ENCODE measurements at regions not wholly inside any gene's neighbourhood (a gene's known extent, or its start where the extent isn't known, plus 50 kb on each side); places are given as distances from the start of the nearest gene placed in this dataset.

- CTCF ChIA-PET, result no interaction called here
- Histone ChIP-seq H3K9me1 (ENCODE audit: insufficient read depth, low read length) (peaks cover 9% of the 10 kb centered on the region), H3K56ac (ENCODE audit: extremely low read depth, insufficient read depth, low read length) (no peak overlapping the region), H3K4me3 (ENCODE audit: insufficient read depth, low read depth, low read length) (no peak overlapping the region), H3K27me3 (ENCODE audit: control insufficient read depth, insufficient read depth, low read length) (peaks cover 1% of the 10 kb centered on the region; the same call in 1 of the 2 replicates), H4K8ac (ENCODE audit: low read depth in 2 of 2, low read length in 2 of 2) (no peak overlapping the region), H4K91ac (ENCODE audit: insufficient read depth, low read depth, low read length) (no peak overlapping the region), H2BK20ac (ENCODE audit: low read depth, low read length) (no peak overlapping the region), H3K27ac (ENCODE audit: insufficient read depth, low read length) (no peak overlapping the region), H2AFZ (replicated peaks; ENCODE audit: low read length, poor library complexity) (no peak overlapping the region), H4K5ac (ENCODE audit: low read depth, low read length) (no peak overlapping the region), H3K18ac (ENCODE audit: low read depth, low read length) (no peak overlapping the region), H3K9me3 (ENCODE audit: control insufficient read depth, insufficient read depth, low read length) (no peaks in the 10 kb centered on the region), H3K36me3 (ENCODE audit: control insufficient read depth, insufficient read depth, low read length) (no peaks in the 10 kb centered on the region), H4K20me1 (ENCODE audit: insufficient read depth, low read length) (no peaks in the 10 kb centered on the region), H2AK5ac (ENCODE audit: low read depth, low read length) (no peak overlapping the region), H3K9ac (ENCODE audit: low read depth, low read length) (no peak overlapping the region), H3K4me1 (ENCODE audit: control insufficient read depth, insufficient read depth, low read length) (peaks cover 7% of the 10 kb centered on the region; the same call in 1 of the 2 replicates), H3K14ac (replicated peaks; ENCODE audit: low read depth, low read length) (no peak overlapping the region), H2BK5ac (ENCODE audit: low read depth, low read length, poor library complexity, severe bottlenecking) (no peak overlapping the region), H3K4ac (ENCODE audit: low read depth, low read length) (no peak overlapping the region), H3K4me2 (ENCODE audit: low read depth, low read length) (no peak overlapping the region), H2BK15ac (ENCODE audit: low read depth, low read length) (no peak overlapping the region), H2BK120ac (ENCODE audit: low read depth, low read length) (no peak overlapping the region), H3K79me1 (ENCODE audit: low read depth in 1 of 2, low read length in 2 of 2) (0 out of 4 replicates have a peak, but pooled peaks cover 0 to 4% of the 10 kb centered on the region in 2 experiments), H2AK9ac (replicated peaks; ENCODE audit: low read depth, low read length, poor library complexity) (no peak overlapping the region), H3K23ac (ENCODE audit: low read depth, low read length) (no peak overlapping the region)
- WGBS, 2 experiments (ENCODE audit: extremely low coverage in 2 of 2, insufficient read length in 1 of 2), result no CpG with 5 or more reads among the region's 5 CpGs
- POLR2A ChIA-PET (ENCODE audit: unreplicated experiment), result no interaction called here
- DNase-seq, result no peak
- dilution Hi-C loops (cut with HindIII; ENCODE audit: low sequenced_read_pairs, unreplicated experiment) (no loop called here), in situ Hi-C loops (cut with MboI; ENCODE audit: low sequenced_read_pairs) (no loop called here), intact Hi-C loops (cut with micrococcal nuclease) (no loop called here)
- ATAC-seq (ENCODE audit: low read depth), result no peak
- no TSS peak for BruUV-seq (replicated peaks)
- TF ChIP-seq RCOR1 (IDR thresholded peaks at IDR 0.05; ENCODE audit: insufficient replicate concordance, low read length) (no peak), POLR2A (IDR thresholded peaks at IDR 0.05; ENCODE audit: low read depth, low read length) (no peak), RAD21 (IDR thresholded peaks at IDR 0.05; ENCODE audit: low read length) (no peak), CTCF (conservative IDR thresholded peaks at IDR 0.05; ENCODE audit: low read depth, low read length) (no peak), MAZ (IDR thresholded peaks at IDR 0.05; ENCODE audit: borderline replicate concordance, low read depth, low read length) (no peak), BHLHE40 (IDR thresholded peaks at IDR 0.05; ENCODE audit: low read depth, low read length) (no peak), CEBPB (IDR thresholded peaks at IDR 0.05; ENCODE audit: low read depth, low read length) (no peak), SMC3 (IDR thresholded peaks at IDR 0.05; ENCODE audit: low read depth, low read length) (no peak), FOS (IDR thresholded peaks at IDR 0.05; ENCODE audit: low read depth, low read length) (no peak), MAFK (IDR thresholded peaks at IDR 0.05; ENCODE audit: low read depth, low read length) (no peak), NFE2L2 (IDR thresholded peaks at IDR 0.05; ENCODE audit: low read depth, low read length) (no peak), CHD1 (IDR thresholded peaks at IDR 0.05; ENCODE audit: low read depth, low read length) (no peak), RFX5 (IDR thresholded peaks at IDR 0.05; ENCODE audit: low read depth, low read length) (no peak), ELK1 (IDR thresholded peaks at IDR 0.05; ENCODE audit: borderline replicate concordance, low read depth, low read length) (no peak), MXI1 (IDR thresholded peaks at IDR 0.05; ENCODE audit: borderline replicate concordance, low read depth, low read length) (no peak), USF2 (IDR thresholded peaks at IDR 0.05; ENCODE audit: low read depth, low read length) (no peak)
Measured at GRCh38 chr11:69582756-69583467, 58.0 kb upstream of the CCND1 start.

Data from IMR-90 (cell line).